IPS-15b (cell line): ENCODE measurements at regions not wholly inside any gene's neighbourhood (a gene's known extent, or its start where the extent isn't known, plus 50 kb on each side); places are given as distances from the start of the nearest gene placed in this dataset.

Source experiments
- H3K27me3 ChIP-seq: one replicate; pipeline ENCODE4 v1.6.1; 2013; ENCODE audit warnings: low read length; ENCODE audit not compliant: control insufficient read depth, insufficient read depth
- H3K36me3 ChIP-seq: one replicate; pipeline ENCODE4 v1.6.1; 2013; ENCODE audit warnings: low read length; ENCODE audit not compliant: control insufficient read depth, insufficient read depth
- H3K4me1 ChIP-seq: one replicate; pipeline ENCODE4 v1.6.1; 2013; ENCODE audit warnings: mild to moderate bottlenecking, low read length; ENCODE audit not compliant: control insufficient read depth, insufficient read depth
- H3K4me3 ChIP-seq: one replicate; pipeline ENCODE4 v1.5.1; 2013; ENCODE audit warnings: low read depth, low read length
- H3K9ac ChIP-seq: one replicate; pipeline ENCODE4 v1.6.1; 2013; ENCODE audit warnings: low read depth, mild to moderate bottlenecking, low read length
- H3K9me3 ChIP-seq: one replicate; pipeline ENCODE4 v1.6.1; 2013; ENCODE audit warnings: mild to moderate bottlenecking, low read length; ENCODE audit not compliant: control insufficient read depth, insufficient read depth

DNA sequence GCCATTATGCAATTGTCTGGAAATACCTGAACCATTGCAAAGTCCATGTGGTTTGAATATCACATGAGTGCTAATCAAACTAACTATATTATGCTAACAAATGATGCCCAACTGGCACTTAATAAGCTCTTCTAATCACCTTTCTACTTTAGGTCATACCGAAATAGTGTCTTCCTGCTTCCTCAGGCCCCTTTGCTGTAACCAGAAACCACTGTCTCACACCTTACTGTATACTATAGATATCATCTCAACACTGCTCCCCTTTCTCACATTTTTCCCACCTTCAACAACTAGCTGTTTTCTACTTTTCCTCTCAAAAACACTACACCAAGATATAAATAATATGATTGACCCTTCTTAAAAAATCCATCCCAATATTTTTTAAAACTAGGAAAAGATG, 633.9 kb downstream of the BCL11A start:
- Histone ChIP-seq H3K4me1 (no peaks in the 10 kb centered on the region), H3K27me3 (no peaks in the 10 kb centered on the region), H3K9ac (no peak overlapping the region)

DNA sequence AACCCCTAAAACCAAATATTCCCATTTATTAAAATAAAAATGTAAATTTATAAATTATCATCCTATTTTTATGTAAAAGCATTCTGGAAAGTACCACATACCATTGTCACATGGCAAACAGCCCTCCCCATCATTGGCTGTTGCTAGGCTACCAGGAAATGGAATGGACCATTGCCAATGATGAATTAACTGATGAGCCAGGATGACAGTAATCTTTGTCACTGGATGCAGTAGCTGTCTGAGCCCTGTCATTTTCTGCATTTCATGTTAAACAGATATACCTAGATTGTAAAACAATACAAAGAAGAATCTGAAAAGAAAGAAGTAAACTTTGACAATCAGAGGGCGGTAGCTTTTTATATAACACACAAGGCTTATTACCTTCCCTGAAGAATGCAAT, 641.4 kb downstream of the BCL11A start:
- Histone ChIP-seq H3K4me3 (no peak overlapping the region), H3K4me1 (no peaks in the 10 kb centered on the region), H3K27me3 (no peaks in the 10 kb centered on the region), H3K9me3 (no peaks in the 10 kb centered on the region), H3K9ac (no peak overlapping the region), H3K36me3 (no peaks in the 10 kb centered on the region)

More for the DNA sequence above, 633.9 kb downstream of the BCL11A start:
- Histone ChIP-seq H3K9me3 (no peaks in the 10 kb centered on the region), H3K36me3 (no peaks in the 10 kb centered on the region), H3K4me3 (no peak overlapping the region)

DNA sequence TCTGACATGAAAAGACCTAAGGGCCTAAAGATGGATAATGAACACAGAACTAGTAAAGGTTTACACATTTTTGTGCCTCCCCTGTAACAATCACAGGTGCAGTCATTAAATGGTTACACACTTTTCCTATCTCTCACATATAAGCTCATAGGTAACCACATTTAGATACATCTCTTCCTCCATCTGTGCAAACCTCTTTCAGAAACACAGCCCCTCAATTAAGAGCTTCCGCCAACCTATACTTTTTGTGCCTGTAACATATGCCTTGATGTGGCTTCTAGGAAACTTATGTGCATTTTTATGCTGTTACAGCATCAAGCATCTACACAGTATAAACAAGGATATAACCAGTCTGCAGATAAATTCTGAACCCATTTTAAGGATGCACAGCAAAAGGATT, 643.3 kb downstream of the BCL11A start:
- Histone ChIP-seq H3K9ac (no peak overlapping the region), H3K4me1 (no peaks in the 10 kb centered on the region), H3K27me3 (no peaks in the 10 kb centered on the region), H3K9me3 (no peaks in the 10 kb centered on the region), H3K4me3 (no peak overlapping the region), H3K36me3 (no peaks in the 10 kb centered on the region)

DNA sequence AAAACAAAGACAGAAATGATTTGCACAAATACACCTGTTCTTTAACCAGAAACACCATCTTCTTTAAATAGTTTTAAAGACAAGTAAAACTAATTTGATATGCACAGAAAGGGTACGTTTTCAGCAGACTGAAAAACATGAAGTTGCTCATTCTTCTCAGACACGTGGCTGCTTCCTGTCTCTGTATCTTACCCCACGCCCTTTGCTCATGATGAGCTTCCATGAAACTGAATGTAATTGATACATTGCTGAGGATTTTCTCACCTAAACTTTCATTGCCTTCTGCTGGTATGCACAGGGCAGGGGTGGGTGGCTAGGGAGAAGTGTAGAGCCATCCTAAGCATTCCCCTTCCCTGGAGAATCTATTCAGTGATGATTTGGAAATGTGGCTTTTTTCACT, 644.3 kb downstream of the BCL11A start:
- no peaks in the 10 kb centered on the region for H3K4me1 ChIP-seq
- no peak overlapping the region for H3K9ac ChIP-seq
- H3K36me3 ChIP-seq, result no peaks in the 10 kb centered on the region
- no peaks in the 10 kb centered on the region for H3K27me3 ChIP-seq
- no peak overlapping the region for H3K4me3 ChIP-seq
- H3K9me3 ChIP-seq, result no peaks in the 10 kb centered on the region

DNA sequence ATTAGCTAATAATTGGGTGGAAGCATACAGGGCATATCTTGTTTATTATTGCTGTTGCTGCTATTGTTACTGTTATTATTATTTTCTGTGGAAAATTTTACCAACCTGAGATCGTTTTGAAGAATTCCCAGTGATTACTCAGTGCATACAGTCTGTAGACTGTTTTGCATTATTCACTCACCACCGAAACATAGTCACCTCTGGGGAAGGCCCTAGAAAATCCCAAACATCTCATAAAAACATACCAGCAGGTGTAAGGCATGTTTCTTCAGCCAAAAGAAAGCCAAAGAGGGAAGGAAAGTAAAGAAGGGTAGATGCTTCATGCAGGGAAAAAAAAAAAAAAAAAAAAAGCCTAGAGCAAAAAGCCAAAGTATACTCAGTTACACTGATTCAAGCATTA, 647.7 kb downstream of the BCL11A start:
- Histone ChIP-seq H3K4me1 (no peaks in the 10 kb centered on the region), H3K36me3 (no peaks in the 10 kb centered on the region), H3K4me3 (no peak overlapping the region), H3K9ac (no peak overlapping the region), H3K9me3 (no peaks in the 10 kb centered on the region), H3K27me3 (no peaks in the 10 kb centered on the region)

DNA sequence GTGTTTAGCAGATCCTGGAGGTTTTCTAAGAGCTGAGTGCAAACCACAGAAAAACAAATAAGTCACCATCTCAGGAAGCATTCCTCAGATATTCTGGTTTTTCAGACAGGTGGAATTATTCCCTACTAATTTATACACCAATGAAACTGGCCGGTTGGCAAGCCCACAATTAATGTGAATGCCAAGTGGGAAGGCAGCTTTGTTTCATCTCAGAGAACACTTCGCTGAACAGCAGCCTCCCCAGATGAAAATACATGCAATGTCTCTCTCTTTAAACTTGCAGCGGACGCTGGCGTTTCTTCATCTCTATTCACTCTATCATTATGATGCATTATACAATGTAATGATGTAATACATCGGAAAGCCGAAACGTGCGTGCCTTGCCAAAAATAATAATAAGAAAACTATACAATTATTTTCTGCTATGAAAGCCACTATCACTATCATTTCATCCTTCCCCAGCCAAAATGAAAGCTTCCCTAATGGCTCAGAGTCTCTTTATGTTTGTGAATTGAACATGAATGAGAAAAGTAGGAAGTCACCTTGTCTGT, 649.4 kb downstream of the BCL11A start:
- Histone ChIP-seq H3K9me3 (no peaks in the 10 kb centered on the region), H3K4me3 (no peak overlapping the region), H3K4me1 (no peaks in the 10 kb centered on the region), H3K27me3 (no peaks in the 10 kb centered on the region), H3K9ac (no peak overlapping the region), H3K36me3 (no peaks in the 10 kb centered on the region)

DNA sequence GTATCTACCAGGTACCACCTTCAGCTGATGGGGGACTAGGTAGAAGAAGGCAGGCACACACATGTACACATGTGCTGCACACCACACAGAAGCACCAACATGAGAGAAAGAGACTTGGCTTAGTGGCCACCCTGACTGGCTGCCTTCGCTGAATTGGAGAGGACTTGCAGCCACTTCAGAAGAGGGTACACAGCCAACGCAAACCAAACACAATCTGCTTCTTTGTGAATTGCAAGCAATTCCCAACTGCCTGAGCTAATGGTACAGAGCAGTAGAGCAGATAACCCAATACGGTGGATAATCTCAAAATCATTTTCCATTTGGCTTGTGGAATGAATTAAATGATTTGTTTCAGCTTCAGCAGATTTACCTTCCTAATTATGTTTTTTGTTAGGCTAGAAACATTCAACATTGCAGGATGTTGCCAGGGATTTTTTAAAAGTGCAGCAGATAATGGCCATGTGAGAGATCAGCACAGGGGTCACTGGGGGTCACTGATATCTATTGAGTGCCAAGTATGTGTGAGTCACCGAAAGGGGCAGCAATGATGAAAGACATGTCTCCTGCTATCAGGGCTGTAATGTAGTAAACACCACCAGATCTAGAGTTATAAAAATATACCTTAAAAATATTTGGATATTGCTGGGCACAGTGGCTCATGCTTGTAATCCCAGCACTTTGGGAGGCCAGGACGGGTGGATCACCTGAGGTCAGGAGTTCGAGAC, 652.6 kb downstream of the BCL11A start:
- H3K4me3 ChIP-seq, result no peak overlapping the region
- no peaks in the 10 kb centered on the region for H3K36me3 ChIP-seq
- no peak overlapping the region for H3K9ac ChIP-seq
- no peaks in the 10 kb centered on the region for H3K4me1 ChIP-seq
- no peaks in the 10 kb centered on the region for H3K9me3 ChIP-seq
- H3K27me3 ChIP-seq, result no peaks in the 10 kb centered on the region

DNA sequence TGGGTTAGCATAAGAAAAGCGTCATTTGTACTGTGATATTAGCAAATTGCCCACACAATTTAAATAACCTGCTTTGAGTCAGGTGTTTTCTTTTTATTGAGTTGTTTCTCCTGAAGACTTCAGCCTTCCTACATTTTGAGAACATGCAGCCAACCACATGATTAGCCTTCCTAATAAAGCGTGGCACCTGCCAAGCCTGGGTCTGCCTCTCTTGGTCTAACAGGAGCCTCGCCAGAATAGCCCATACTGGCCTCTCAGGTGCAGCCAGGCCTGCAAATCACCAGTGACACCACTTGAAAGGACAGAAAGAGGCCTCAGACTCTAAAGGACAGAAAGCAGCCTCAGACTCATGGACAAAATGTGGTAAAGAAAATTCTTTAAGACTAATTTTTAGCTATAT, 653.8 kb downstream of the BCL11A start:
- no peaks in the 10 kb centered on the region for H3K9me3 ChIP-seq
- no peaks in the 10 kb centered on the region for H3K36me3 ChIP-seq
- H3K9ac ChIP-seq, result no peak overlapping the region
- H3K4me3 ChIP-seq, result no peak overlapping the region
- H3K27me3 ChIP-seq, result no peaks in the 10 kb centered on the region
- H3K4me1 ChIP-seq, result no peaks in the 10 kb centered on the region

DNA sequence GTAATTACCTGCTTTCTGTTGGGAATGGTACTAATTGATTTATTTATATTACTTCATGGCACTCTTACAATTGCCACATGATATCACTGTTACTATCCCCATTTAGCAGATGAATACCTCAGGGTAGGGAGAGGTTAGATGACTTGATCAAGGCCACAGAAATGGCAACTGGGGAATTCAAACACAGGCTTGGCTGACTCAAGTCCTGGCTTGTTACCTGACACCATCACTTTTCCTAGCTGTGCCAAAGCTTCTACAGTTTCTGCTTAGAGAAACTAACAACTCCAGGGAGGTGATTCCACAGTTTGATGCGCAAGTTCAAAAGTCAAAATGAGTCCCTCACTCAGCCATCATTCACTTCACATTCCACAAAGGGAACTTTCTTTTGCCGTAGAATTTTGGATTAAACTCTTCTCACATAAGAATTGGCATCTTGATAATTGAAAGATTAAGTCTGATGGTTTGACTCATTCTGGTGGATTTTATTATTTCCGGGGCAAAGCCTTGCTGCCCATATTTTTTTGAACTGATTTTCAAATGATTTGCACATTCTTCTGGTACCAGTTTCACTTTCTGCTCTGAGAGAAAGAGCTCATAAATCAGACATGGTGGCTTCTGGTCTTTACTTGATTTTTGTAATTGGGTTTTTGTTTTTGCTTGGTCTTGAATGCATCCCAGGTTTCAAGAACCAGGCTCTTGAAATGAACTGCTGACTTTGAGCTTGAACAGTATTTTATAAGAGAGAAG, 656.8 kb downstream of the BCL11A start:
- H3K4me1 ChIP-seq, result no peaks in the 10 kb centered on the region
- H3K36me3 ChIP-seq, result no peaks in the 10 kb centered on the region
- H3K9me3 ChIP-seq, result no peaks in the 10 kb centered on the region
- H3K9ac ChIP-seq, result no peak overlapping the region
- no peak overlapping the region for H3K4me3 ChIP-seq
- H3K27me3 ChIP-seq, result no peaks in the 10 kb centered on the region

DNA sequence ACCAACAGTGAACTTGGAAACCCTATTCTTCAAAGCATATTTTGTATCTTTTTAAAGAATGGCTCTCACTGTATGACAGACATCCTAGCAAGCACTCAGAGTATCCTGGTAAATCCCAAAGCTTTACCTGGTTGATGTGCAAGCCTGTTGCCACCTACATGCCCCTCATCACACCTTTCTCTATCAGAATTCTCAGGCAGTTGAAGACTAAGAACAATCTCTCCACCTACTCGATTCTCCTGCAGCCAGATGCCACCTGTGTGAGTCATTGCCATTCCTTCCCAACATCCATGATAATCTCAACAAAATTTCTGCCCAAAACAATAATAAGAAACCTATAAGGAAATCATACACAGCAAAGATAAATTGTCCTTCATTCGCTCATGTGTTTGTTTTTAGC, 659.8 kb downstream of the BCL11A start:
- Histone ChIP-seq H3K9ac (no peak overlapping the region), H3K4me3 (no peak overlapping the region), H3K4me1 (peaks cover 2% of the 10 kb centered on the region), H3K36me3 (no peaks in the 10 kb centered on the region), H3K27me3 (no peaks in the 10 kb centered on the region), H3K9me3 (no peaks in the 10 kb centered on the region)

DNA sequence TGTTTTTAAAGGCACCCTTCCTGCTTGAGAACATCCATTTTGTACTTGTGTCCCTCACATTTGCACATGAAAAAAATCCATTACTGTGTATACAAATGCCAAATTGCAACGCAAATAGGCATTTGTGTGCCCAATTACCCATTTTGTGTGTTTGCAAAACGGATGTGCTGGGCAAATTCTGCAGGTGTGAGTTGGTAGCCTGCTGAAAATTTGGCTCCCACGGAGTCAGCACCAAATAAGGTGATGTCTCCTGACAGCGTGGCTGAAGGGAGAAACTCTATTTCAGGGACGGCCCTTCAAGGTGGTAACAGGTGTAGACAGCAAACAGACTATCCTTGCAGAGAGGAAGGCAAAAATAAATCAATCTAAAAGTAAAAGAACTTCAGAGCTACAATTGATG, 661.1 kb downstream of the BCL11A start:
- Histone ChIP-seq H3K4me3 (no peak overlapping the region), H3K4me1 (peaks cover 12% of the 10 kb centered on the region), H3K27me3 (no peaks in the 10 kb centered on the region), H3K36me3 (no peaks in the 10 kb centered on the region), H3K9ac (no peak overlapping the region), H3K9me3 (no peaks in the 10 kb centered on the region)

DNA sequence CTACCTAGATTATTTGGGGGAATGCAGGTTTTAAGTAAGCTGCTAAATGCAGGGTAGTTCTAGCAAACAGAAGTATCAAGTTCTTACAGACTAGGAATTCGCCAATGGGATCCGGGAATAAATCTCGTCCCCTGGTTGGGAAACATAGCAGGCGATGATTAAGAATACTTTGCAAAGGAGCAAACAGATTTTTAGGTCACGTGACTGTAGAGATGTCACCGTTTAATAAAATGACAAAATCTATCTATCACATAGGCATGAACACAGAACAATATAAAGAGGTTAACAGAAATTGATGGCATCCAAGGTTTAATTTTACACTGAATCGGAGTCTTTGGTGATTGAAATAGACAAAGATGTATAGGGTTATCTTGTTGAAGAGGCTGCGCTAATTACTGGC, 664.1 kb downstream of the BCL11A start:
- H3K9me3 ChIP-seq, result no peaks in the 10 kb centered on the region
- no peaks in the 10 kb centered on the region for H3K36me3 ChIP-seq
- no peak overlapping the region for H3K9ac ChIP-seq
- H3K4me1 ChIP-seq, result peaks cover 12% of the 10 kb centered on the region
- H3K27me3 ChIP-seq, result no peaks in the 10 kb centered on the region
- H3K4me3 ChIP-seq, result no peak overlapping the region
